GM19238 (cell line): ENCODE measurements at regions not wholly inside any gene's neighbourhood (a gene's known extent, or its start where the extent isn't known, plus 50 kb on each side); places are given as distances from the start of the nearest gene placed in this dataset.

Experiments used
- DNase-seq: peaks from one replicate; pipeline ENCODE4 v3.0.0; 2011; ENCODE audit warnings: low spot score; ENCODE audit not compliant: insufficient read length

DNA sequence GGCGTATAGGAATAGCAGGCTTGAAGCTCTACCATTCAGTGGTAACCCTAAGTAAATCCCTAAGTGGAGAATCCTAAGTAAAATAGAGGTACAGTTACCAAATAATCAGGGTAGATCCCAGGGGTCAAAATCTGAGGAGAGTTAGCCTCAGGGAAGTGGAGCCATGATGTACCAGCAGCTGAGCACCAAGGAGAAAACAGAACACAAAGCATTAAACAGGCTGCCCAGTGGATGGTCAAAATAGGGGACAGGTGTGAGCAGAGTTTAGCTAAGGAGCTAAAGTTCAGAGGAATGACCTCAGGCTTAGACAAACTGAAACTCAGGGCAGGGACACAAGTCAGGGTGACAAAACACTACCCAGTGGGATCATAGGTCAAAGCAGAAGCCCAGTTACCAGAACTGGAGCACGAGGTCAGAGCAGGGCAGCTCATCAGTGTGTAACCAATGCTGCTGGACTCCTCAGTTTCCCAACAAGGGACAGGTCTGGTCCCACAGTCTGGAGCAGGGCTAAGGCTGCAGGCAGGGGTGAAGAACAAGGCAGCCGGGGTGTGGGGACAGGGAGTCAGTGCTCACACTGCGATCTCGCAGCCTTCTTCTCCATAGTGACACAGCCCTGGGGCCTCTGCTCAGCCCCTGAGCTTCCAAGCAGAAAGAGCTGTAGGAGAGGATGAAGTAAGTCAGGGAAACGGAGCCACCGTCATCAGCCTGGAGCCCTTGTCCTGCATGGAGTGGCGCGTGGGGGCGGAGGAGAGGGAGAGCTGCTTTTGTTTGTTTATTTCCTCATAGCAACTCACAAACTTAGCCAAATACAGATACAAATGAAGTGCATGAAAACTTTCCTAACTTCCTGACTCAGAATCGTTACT, 264.0 kb downstream of the MREG start:
- no peak for DNase-seq

DNA sequence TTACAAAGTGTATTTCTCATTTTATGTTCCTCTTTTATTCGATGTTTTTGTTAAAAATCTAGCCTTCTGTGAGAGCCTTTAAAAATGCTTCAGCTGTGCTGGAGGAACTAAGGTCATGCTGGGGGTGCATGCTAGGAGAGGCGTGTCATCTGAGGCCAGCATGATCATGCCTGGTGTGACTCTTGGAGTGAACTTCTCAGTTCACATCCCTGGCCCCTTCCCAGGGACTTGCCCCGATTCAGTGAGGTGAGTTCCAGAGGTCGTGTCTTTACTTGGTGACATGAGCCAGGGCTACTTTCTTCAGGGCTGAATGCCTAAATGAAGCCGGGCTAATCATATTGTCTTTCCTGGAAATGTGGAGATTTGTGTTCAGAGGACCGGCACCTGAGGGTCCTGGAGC, 264.9 kb downstream of the MREG start:
- DNase-seq = no peak

DNA sequence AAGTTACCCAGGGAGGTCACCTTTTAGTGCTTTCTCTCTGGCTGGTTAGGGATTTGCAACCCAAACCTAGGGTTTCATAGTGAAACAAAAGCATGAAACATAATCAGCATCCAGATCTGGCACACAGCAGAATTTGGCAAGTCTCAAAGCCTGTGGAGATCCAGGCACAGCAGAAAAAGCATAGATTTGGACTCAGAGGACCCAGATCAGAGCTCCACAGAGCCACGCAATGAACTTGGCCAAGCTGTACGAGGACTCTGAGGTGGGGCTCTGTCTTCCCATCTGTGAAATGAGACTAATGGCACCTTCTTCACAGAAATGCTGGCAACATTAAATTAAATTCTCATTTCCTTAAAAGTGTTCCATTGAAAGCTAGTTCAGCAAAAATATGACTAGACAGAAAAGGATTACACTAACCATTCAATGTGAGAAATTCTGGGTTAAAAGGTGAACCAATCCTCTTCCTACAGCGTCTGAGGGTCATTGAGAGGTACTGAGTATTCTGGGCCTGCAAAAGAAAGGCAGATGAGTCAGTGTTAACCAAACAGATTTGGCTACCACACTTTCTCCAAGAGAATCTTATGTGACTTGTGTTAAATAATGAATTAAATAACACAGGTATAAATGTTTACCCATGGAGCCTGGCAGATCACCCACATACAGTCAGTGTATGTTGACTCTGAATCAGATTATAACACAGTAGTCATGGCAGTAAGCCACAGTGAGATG, 266.3 kb downstream of the MREG start:
- DNase-seq = no peak

DNA sequence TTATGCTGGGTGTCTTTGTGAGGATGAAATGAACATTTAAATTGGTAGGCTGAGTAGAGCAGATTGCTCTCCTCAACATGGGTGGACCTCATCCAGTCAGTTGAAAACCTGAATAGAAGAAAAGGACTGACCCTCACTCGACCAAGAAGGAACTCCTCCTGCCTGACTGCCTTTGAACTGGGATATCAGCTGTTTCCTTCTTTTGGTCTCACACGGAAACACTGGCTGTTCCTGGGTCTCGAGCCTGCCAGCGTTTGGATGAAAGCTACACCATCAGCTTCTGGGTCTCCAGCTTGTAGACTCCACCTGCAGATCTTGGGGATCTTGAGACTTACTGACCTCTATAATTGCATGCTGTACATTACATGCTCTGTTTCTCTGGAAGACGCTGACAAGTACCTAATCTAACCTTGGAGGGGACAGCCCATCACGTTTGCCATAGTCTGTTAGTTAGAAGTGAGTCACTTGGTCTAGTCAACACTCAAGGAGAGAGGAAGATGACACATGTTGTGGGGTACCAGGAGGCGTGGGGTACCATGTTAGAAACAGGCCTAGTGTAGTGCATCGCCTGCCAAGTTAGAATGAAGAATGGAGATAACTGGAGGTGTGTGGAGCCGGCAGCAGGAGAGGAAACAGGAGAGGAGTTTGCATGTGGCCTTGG, 267.0 kb downstream of the MREG start:
- no peak for DNase-seq

DNA sequence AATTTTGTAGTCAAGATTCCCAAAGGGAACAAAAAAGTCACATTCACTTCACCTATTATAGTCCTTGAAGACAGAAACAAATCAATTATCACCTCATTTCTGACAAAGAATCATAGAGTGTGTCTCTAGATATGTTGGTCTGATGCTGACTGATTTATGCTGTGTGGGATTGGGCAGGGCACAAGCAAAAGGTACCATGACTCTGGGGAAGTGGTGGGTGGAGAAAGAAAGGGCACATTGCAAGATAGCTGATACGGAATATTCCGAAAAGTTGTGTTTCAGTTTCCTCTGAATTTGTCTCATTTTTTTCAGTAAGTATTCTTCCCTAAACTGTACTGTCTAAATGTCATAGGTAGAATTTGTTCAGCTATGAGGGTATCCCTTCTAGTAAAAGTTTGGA, 268.0 kb downstream of the MREG start:
- DNase-seq = no peak

DNA sequence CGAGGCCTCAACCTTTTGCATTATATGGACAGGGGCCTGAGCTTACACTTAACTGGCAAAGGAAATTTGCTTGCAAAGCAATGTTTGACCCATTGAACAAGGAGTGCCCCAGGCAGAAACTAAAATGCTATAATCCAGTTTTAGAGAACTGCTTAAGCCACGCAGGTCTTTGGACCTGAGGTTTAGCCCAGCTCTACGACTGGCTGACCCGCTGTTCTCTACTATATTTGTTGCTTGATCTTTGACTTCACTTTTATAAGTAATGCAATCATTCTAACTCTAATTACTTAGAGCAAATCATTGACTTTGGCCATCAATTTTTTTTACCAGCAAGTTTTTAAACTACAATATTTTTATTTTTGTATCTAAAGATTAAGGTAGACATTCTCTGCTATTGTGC, 268.8 kb downstream of the MREG start:
- no peak for DNase-seq

DNA sequence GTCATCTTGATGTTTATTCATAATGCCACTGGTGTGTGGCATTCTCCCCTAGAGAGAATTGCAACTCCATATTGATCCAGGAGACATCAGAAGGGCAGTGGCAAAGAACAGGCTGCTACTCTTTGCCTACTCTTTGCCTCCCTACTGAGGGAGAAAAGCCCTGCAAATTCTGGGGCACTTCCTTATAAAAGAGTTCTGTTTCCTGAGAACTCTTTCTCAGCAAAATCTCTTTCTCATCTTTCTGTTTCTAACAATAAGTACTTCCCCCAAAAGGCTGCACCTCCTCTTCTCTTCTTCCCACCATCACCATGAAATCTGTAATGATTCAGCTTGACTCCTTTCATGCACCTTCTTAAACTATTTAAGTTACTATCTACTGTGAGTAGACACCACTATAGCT, 270.3 kb downstream of the MREG start:
- no peak for DNase-seq

DNA sequence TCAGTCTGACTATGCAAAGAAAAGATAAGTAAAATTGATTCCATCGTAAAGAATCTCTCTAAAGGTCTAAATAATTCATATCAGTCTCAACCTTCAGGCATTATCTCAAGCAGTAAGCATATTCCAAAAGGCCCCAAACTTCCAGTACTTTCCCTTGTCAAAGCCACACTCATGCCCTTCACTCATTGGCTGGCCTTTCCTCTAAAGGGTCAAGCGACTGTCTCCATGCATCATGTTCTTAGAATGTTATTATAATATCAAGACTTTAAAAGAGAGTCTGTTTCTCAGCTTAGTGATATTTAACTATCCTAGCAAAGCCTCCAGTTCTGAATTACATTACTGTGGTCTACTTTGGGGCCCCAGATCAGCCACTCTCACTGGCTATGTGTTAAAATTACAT, 271.3 kb downstream of the MREG start:
- no peak for DNase-seq

DNA sequence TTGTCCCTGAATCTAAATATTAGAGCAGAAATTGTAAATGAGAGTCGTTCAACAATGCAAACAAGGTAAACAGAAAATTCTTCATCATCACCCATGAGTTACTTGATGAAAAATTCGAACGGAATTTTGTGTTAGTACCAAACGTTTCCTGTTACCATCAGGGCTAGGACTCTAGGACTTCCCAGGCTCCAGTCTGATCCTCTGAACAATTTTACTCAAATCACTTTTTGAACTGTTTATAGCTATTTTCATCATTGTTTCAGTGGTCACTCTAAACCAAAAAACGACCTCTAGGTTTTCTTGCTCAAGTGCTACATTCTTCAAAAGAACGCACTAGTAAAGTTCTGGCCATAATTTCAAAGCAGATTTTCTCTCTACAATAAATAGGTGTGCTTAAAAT, 273.3 kb downstream of the MREG start:
- DNase-seq = no peak

DNA sequence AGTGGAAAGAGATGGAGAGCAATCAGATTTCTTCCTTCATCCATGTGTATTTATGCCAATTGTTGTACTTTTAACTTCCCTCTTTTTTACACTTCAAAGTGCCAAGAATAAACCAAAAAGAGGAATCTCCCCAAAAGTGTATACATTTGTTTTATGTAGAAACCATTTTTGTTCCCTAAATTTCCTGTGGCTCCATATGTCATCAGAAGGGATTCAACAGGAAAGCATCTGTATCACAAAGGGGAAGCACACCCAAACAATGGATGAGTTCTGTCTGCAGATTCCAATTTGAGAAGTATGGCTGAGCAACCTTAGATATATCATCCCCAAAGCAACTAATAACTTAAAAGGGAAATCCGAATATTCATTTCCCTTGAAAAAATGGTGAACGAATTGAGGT, 275.0 kb downstream of the MREG start:
- DNase-seq = no peak

DNA sequence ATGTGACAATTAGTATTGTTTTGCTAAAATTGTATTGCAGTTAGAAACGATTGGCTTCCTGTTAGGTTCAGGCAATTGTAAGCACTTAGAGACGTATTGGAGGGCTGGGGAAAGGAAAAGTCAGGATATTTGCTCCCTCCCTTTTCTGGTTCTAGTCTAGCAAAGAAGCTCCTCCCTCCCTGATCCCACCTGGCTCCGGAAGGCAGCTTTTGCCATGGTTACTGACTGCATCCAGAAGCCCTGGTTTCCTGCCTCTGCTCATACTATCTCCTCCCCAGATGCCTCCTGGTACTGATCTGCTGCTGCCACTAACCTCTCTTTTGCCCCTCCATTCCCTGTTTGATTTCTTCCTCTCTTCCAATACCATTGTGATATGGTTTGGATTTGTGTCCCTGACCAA, 275.9 kb downstream of the MREG start:
- no peak for DNase-seq

DNA sequence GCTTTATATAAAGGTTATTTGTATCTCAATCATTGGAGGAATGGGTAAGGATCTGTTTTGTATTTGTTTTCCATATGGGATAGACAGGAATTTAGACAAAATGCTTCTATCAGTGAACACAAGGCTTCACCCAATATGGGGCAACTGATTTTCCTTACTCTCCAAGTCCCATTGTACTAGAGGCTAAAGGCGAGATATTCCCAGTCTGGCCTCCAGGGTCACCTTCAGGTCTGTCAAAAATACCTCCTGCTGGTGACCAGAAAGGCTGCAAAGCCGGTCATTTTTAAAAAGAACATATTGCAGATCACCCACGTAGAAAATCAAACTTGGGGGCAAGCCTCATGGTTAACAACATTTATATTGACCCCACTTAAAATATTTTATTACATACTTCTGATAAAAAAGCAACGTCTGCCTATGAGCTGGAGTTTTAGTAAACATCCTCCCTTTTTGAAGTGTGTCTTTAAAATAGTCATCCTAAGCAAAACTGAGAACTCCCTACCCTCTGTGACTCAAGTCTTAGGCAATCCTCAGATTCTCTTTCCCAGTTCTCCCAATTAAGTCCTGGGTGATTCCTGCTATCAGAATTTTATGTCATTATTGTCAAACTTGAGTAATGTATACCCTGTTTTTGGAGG, 276.6 kb downstream of the MREG start:
- no peak for DNase-seq

DNA sequence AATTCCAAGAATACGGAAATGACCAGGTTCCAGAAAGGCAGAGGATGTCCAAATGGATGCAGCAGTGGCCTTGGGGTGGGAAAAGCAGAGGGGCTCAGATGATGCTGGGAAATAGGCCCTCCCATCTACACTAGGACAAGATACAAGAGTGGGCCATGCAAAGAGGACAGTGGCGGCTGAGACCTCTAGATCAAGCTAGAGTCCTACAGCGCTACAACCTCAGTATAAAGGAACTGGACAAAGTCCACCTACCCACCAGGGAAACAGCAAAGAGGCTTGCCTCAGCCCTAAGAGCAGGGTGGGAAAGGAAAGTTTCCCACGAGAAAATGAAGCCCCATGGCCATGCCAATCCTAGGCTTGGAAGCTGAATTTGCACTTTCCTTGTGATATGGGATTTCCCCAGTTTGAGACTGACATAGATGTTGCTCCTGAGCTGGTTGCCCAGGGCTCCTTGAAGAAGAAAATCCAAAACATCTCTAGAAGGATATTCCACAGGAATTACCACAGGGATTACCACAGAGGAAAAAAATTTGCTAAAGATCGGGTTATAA, 282.2 kb downstream of the MREG start:
- no peak for DNase-seq

DNA sequence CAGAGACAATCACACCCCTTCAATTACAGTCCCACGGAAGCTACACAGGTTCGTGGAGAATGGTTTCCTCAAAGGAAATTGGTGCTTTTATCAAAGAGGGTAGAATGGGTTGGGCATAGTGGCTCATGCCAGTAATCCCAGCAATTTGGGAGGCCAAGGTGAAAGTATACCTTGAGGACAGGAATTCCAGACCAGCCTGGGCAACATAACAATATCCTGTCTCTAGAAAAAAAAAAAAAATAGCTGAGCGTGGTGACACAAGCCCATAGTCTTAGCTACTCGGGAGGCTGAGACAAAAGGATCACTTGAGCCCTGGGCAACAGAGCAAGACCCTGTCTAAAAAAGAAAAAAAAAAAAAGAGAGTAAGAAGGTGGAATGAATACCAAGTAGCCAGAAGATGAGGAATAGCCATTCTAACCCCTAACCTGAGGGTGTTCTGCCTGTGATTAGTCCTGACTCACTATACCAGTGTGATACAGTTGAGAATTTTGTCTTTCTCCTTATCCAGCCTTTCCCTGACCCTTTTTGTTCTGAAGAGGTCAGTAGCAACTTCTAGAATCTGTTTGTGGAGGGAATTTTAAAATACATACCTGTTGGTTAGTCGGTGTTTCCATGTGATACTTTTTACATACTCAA, 283.2 kb downstream of the MREG start:
- DNase-seq = no peak

DNA sequence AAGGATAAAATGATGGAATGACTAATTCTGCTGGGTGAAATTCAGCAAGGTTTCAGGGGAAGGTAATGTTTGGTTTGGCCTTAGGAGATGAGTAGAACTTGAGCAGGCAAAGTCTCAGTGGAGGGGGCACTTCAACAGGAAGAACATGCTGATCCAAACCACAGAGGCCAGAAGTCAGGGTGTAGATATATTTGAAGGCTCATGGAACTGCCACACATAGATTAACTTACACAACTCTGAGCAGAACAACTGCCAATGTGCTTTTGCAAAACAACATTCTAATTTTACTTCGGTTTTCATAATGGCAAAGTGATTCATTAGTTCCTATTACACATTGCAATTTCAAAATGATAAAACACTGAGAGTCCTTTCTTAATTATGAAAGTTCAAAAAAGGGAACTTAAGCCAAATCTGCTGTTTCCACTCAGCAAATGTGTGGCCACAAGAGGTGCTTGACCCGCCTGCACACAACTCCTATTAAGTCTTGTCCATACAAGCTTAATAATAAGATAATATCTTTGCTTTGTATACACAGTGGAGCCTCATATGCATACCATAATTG, 284.8 kb downstream of the MREG start:
- no peak for DNase-seq

DNA sequence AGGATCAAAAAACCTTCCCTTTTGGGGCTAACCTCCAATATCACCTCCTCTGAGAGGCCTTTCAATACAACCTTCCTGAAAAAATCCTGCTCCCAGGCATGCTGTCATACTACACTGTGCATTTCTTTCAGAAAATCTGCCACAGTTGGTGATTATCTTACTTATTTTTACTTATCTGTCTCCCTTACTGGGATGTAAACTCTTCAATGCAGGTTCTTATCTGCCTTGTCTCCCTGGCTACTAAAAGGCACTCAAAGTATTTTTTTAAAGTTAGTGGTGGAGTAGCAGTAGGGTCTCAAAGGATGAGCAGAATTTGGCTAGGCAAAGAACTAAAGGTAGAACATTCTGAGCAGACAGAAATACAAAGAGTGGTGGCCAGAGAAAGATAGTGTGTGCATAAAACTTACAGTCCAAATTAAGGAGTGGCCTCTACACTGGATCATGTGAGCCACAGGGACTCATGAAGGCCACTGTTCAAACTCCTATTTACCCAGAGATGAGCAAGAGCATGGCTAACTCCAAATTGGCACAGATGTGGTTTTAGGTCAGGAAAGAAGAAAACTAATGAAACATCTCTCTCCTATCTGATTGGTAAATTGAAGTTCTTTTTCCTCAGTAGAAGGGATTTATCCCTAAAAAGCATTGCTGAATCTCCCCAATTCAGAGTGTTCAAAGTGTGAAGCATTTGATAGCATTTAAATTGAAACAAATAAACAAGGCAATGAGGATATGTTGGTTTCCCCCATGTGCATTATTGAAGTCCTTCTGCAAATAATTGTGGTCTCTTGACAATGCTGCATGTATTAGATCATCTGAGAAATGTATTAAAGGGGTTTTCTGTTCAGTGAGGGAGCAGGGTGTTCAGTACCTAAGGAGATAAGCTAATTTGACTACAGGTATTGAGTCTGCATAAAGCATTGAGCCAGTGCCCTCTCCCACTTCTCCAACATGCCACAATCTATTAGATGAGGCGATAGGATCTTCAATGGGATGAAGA, 285.5 kb downstream of the MREG start:
- DNase-seq = no peak

DNA sequence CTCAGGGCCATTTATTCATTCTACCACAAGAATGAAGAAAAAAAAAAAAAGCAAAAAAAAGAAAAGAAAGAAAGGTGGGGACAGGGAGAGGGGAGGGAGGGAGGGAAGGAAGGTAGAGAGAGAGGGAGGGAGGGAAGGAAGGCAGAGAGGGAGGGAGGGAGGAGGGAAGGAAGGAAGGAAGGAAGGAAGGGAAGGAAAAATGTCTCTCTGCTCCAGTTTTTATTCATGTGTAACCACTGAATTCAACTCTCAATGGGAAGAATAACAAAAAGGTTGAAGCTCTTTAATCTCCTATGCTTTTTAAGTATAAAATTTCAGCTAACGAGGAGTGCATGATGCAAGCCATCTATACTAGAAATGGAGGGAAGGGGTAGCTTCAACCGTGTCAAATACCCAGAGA, 287.3 kb downstream of the MREG start:
- no peak for DNase-seq

DNA sequence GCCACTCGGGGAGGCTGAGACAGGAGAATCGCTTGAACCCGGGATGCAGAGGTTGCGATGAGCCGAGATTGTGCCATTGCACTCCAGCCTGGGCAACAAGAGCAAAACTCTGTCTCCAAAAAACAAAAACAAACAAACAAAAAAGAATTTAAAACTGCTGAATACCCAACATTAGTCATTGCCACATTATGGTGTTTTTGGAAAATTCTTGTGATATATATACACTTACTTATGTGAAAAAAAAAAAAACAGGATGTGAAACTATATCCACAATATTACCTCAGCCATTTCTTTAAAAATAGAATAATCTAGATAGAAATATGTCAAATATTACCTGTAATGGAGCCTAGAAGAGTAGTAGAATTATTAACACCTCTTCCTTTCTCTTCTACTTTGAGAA, 288.3 kb upstream of the FN1 start:
- DNase-seq = no peak

DNA sequence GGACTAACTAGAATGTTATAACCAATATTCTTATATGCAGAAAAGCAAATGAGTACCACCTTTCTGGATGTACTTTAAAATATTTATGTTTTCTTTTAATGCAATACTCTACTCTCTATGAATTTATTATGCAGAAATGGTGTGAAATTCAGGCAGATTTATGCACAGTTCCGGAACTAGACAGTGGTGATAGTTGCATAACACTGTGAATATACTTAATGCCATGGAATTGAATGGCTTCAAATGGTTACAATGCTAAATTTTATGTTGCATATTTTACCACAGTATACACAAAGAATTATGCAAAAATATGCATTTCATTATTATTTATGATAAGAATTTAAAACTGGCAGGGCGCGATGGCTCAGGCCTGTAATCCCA, 287.8 kb upstream of the FN1 start:
- no peak for DNase-seq
